ENCODE measurements at regions not wholly inside any gene's neighbourhood (a gene's known extent, or its start where the extent isn't known, plus 50 kb on each side); places are given as distances from the start of the nearest gene placed in this dataset.
"Not testable (repeated sequence)": the region's sequence is repeated elsewhere in the genome, so short reads cannot be mapped to it uniquely, and the experiment has no call there.

DNA sequence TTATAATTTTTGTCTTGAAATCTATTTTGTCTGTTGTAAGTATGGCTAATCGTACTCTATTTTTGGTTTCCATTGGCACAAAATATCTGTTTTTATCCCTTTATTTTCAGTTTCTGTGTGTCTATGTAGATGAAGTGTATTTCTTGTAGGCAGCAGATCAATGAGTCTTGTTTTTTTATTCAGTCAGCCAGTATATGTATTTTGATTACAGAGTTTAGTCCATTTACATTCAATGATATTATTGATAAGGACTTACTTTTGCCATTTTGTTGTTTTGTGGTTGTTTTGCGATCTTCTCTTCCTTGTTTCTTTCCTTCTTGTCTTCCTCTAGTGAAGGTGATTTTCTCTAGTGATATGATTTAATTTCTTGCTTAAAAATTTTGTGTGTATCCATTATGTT lies 336.3 kb upstream of the SPRY2 start:
- no peak for DNase-seq

DNA sequence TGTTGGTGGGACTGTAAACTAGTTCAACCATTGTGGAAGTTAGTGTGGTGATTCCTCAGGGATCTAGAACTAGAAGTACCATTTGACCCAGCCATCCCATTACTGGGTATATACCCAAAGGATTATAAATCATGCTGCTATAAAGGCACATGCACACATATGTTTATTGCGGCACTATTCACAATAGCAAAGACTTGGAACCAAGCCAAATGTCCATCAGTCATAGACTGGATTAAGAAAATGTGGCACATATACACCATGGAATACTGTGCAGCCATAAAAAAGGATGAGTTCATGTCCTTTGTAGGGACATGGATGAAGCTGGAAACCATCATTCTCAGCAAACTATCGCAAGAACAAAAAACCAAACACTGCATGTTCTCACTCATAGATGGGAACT lies 334.5 kb upstream of the SPRY2 start:
- DNase-seq = not testable (repeated sequence)

DNA sequence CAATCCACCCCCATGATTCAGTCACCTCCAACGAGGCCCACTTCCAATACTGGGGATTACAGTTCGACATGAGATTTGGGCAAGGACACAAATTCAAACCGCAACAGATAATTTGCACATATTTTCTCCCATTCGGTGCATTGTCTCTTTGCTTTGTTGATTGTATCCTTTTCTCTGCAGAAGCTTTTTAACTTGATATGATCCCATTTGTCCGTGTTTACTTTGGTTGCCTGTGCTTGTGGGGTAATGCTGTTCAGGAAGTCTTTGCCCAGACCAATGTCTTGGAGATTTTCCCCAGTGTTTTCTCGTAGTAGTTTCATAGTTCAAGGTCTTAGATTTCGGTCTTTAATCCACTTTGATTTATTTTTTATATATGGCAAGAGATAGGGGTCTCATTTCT lies 330.8 kb upstream of the SPRY2 start:
- DNase-seq = no peak

DNA sequence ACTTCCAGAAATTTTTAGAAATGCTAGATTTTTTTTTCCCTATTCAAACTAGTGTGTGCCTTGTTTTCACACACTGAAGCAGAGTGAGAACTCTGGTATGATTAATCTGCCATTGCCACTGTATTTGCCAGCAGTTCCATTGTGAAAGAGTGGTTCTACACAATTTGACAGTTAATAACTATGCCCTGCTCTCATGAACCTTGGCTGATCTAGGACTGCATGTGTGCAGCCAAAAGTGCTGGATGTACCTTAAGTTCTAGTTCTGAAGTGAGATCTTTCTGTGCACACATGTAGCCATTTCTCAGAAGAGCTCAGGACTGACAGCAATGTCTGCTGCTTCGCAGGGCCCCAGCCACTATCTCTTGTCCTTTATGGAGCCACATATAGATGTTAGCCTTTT lies 328.2 kb upstream of the SPRY2 start:
- DNase-seq = no peak

DNA sequence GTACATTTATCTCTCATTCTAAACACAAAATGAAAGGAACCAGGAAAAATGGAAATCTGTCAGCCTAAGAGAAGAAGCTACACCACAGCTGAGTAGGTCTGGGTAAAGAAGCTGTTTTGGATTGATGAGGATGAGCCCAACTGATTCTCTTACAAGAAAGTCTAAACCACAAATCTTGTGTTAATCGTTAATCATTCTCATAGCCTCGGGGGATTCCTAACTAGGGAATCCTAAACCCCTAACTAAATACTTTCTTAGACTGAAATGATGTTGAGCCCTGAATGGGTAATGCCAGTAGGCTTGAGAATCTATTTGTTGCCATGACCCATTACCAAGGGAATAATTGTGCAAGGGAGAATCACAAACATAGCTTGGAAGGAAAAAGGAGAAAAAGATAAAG lies 327.5 kb upstream of the SPRY2 start:
- no peak for DNase-seq

DNA sequence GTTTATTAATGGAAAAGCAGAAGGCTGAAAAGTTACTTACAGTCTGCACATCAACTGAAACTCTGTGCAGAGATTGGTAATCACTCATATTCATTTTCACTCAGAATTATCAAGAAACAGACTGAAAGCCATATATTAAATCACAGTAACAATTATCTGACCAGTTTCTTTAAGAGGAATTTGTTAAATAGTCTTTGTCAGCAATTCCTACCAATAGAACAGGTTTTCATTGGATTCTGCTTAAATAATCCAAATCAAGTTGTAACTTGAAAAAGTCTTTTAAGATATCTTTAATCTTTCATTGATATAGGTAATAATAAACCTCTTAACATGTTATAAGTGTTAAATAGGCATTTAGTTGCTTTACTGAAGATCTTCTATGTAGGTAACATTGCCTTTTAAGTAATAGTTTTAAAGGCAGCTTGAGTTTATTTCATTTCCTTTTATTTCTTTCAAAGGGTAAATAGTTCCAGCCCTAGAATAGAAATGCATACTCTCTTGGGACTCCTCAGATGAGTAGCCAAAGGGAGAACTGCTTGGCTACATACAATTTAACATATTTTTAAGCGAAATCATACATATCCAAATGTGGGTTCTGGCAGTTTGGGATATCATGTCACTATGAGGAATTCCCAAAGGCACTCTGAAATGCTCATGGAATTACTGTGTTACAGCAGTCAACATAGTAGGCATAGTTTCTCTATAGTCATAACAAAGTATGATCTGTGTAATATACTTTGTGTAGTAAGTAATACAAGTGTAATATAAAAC lies 326.0 kb upstream of the SPRY2 start:
- DNase-seq = no peak

DNA sequence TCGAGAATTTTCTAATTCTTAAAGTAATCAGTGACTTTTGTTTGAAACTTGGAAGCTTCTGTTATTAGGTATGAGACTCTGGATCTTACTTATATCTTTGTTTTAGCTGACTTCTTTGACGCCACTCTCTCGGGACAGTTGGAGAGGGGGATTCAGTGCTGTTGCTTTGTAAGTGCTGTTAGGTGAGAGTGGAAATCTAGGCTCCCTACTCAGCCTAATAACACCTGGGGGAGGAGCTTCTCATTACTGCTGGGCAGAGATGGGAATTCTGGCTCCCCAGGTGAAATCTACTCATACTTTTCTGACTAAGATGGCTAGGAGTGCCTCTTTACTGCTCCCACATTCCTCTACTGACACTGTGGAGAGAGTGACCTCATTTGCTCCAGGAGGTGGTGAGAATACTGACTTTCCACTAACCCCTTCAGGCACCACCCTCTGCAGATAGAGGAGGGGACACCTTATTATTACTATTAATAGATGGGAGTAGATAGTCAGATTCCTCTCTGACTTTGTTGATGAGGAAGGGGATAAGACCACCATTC lies 324.9 kb upstream of the SPRY2 start:
- DNase-seq = no peak

DNA sequence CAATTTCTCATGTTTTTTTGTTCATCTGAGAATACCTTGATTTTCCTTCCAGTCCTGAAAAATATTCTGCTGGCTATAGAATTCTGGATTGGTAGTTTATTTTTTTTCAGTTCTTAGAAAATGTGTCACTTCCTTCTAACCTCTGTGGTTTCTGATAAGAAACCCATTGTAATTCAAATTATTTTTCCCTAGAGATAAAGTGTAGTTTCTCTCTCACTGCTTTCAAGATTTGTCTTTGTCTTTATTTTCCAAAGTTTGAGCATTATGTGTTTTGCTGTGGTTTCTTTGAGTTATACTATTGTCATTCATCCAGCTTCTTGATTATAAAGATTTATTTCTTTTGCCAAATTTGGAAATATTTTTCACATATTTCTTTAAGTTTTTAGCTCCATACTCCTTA lies 324.0 kb upstream of the SPRY2 start:
- no peak for DNase-seq

DNA sequence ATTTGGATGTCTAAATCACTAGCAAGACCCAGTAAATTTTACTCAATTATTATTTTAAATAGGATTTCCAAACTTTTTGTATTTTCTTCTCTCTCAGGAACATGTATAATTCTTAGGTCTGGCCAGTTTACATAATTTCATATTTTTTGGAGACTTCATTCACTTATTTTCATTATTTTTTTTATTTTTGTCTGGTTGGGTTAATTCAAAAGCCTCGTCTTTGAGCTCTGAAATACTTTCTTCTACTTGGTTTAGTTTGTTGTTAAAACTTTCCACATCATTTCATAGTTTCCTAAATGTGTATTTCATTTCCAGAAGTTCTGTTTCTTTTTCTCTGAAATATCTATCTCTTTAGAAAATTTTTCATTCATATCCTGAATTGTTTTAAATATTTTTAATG lies 322.9 kb upstream of the SPRY2 start:
- no peak for DNase-seq

DNA sequence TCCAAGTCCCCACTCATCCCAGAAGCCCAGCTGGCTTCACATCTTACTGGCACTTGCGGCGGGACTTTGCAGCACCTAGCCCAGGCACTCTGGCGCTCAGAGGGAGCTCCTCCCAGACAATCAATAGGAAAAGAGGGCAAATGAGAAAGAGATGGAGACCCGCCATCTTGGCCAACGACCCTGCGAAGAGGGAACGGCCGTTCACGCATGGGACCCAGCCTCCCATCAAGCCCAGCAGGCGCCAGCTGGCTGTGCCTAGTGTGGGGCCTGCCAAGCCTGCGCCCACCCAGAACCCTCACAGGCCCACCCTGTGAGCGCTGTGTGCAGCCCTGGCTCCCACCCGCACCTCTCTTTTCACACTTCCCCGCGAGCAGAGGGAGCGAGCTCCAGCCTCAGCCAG lies 317.8 kb upstream of the SPRY2 start:
- no peak for DNase-seq

DNA sequence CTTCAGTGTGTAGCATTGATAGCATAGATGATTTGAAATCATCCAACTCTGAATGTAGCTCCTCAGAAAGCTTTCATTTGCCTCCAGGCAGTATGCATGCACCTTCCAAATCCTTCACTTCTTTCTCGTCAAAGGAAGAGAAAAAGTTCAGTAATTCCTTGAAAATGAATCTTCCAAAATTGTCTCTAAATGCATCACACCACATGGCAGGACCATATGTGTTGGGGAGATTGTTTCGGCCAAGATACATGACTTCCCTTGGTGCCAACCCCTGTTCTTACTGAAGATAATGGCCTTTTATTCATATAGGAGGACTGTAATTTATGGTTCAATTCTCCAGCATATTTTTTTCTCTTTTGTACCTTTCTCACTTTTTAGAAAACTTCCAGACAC lies 315.6 kb upstream of the SPRY2 start:
- DNase-seq = no peak

DNA sequence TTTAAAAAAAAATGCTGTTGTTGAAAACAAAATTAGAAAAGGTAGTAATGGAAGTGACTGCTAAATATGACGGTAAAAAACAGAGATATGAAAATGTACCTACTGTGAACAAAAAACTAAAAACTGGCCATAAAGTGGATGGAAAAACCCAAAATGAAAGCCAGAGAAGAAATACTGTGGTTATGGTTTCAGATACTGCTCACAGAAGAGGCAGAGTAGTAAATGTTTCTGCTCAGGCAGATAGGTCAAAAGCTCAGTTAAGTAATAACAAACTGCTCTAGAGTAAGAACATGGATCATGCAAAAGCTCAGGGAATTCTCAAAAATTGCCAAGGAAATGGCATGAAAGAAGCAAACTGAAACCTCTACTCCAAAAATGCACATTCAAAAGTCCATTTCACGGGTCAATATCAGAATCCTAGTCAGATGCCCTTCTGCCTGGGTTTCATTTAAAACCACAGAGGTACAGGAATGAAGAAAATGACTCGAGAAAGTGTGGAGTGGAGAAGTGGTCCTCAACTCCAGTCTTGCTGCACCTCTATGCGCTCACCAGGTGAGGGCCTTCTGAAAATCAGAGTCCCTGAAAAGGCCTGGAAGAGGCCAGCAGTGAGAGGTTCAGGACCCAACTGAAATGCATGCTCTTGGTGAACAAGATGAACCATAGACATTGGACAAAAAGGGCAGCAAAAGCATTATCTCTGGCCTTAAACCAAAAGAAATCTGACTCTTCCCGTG lies 315.0 kb upstream of the SPRY2 start:
- no peak for DNase-seq

DNA sequence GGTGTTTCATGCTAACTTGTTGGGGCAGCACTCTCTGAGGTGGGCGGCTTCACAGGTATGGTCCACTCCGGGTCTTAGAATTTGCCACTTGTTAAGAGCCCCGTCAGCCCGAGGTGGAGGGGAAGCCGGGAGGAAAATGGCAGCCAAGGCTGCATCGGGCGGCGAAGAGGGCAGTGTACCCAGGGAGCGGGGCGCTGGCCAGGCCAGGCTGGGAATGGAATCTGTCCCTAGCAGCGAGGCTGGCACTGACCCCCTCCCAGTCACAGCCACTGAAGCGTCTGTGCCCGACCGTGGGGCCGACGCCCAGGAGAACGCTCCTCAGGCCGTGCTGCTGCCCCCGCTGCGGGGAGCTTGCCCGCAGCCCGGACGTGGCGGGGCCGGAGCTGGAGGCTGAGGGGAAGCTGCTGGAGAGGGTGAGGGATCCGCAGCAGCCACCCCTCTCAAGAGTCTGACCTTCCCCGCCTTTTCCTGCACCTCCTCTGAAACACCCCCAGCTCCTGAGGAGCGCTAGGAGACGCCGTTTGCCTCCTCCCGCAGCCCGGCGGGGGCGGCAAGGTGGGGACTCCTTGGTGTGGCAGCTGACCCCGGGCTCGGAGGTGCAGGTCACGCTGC lies 313.8 kb upstream of the SPRY2 start:
- DNase-seq = peak; percentile 31

DNA sequence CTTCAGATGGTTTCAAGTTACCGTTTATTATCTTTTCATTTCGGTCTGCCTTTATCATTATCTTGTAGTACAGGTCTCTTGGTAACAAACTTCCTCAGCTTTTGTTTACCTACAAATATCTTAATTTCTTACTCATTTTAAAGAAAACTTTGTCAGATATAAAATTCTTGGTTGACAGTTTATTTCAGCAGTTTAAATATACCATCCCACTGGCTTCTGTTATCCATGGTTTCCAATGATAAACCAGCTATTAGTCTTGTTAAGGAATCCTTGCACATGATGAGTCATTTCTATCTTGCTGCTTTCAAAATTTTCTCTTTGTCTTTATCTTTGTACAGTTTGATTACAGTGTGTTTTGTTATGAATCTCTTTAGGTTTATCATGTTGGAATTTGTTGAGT lies 308.3 kb upstream of the SPRY2 start:
- DNase-seq = no peak

DNA sequence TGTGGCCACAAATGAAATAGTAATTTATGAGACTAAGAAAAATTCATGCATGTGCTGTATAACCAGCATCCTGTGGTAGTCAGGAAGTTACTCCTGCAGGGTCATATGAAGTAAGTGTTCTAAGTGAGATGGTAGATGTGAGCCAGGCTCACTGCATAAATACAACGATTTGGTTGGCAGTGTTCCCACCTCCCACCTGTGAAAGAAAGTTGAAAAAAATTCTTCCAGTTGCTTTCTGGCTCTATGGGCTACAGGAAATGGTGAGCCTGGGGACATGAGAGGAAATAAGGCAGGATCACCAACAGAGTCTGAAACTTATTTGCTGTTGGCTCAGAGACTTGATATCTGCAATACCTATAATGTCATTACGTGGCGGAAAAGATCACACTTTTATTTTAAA lies 301.7 kb upstream of the SPRY2 start:
- DNase-seq = no peak

DNA sequence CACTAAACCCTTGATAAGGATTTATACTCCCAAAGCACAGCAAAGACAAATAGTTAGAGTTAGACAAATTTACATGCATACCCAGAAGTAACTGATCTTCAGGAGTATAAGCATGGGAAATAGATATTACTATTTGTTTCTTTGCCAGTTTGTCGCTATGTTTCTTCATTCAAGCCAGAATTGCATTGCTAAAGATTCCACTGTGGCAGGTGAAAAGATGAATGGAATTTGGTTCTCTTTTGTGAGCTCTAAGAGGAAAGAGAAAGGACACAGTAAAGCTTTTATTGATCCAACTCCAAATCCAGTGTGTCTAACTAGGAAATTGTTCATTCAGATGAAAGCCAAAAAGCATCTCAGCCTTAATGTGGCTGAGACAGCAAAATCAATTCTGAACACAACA lies 292.3 kb upstream of the SPRY2 start:
- no peak for DNase-seq

DNA sequence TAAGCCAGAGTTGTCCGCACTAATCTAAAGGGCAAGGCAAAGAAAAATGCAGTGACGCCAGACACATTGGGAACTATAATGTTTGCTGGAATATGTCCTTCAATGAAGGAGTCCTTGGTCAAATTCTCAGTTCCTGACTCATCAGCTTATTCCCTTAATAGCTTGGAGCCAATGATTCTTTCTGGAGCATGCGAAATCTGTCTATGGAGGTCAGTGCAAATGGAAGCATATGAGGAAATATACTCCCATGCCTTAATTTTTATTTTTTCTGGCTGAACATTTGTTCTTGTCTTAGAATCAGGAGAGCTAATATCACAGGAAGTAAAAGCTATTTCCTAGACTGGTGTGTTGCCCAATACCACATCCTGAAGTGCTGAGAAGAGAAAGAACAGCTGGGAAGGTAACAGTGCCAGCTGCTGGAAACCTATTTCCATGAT lies 289.8 kb upstream of the SPRY2 start:
- DNase-seq = no peak

DNA sequence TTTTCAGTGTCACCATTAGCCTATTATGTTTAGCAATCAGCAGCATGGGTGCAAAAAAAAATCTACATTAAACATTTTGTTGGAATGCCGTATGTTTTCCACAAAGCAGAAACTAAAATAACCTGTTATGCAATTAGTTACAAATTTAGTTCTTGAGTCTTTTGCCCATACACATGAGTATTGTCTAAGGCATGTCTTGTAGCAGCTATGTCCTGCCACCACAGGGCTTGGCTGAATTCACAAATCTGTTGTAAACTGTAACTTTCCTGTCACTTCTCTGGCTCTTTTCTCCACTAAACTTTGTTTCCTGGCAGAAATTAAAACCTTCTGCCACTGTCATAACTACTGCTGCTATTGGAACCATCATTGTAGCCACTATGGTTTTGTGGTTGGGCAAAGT lies 277.9 kb upstream of the SPRY2 start:
- no peak for DNase-seq

DNA sequence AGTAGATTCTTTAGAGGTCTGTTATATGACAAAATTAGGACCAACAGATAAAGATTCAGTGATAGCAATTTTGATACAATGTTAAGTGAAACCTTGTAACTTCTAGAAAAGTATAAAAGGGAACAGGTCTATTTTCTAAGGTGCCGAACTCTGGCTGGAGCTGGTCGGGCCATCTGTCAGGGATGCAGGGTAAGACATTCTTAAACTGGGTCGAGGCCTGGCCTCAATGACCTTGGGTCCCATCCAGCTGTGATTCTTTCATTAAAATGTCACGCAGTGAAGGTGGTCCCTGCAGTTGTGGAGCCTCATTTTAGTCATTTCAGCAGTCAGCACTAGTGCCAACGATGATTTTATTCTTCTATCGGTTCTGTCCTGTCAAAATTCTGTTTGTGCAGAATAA lies 271.9 kb upstream of the SPRY2 start:
- DNase-seq = no peak

DNA sequence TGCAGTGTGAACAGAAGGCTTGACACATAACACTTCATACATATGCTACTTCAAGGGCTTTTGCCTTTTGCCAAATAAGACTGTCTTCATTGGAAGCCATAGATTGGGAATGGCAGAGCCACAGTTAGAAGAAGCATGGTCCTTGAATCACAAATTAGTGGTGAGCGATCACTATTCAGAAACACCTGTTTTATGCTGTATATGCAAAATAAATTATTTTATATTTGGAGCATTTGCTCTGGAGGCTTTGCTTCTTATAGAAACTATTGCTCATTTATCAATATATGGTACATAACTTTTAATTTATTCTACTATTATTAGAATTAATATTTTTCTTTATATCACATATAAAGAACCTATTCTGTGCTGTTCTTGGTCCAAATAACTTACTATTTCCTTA lies 270.4 kb upstream of the SPRY2 start:
- no peak for DNase-seq

DNA sequence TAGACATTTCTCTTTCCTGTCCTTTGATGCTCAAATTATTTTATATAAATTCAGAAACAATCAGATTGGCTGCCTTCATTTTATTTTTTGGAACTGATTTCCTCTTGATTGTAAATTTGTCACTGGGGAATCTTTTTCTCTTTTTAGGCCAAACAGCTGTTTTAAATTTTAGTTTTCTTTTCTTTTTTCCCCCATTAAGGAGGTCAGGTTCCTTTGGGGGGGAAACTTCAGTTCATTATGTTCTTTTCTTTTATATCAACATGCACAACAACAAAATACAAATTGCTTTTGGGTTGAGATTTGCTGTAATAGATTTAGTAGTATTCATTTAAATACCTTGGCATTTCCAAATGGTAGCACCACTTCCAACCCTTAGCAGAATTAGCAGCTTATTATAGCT lies 264.8 kb upstream of the SPRY2 start:
- DNase-seq = no peak

DNA sequence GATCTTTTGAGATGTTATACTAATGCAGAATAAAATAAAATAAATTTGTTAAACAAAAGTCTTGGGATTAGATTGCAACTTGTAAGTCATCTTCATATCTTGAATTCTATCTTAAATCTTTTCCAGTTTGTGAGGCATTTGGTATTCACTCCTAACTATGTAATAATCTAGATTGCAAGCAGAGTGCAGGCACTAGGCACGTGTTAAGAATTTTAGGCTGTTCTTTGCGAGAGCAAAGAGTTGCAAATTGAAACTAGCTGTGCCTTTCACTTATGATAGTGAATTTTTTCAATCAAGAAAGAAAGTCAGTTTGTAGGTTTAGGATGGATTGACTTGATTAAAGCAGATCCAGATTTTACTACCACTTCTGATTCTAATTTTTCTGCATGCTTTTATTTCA lies 264.1 kb upstream of the SPRY2 start:
- DNase-seq = no peak

DNA sequence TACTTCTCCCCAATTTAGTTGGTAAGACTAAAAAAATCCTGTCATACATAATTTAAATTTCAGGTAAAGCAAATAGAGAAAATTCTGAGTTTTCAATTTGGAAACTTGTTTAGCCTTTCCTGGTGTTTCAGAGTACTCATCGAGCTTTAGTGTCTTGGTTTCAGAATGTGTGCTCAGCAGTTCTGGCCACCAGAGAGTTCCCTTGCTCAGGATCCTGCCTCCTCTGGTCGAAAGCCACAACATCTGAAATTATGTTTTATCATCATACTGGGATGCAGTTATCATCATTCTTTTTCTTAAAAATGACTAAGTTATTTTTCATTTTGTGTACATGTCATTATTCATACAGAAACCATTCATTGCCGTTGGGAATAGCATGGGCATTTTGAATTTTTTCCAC lies 263.2 kb upstream of the SPRY2 start:
- DNase-seq = no peak

DNA sequence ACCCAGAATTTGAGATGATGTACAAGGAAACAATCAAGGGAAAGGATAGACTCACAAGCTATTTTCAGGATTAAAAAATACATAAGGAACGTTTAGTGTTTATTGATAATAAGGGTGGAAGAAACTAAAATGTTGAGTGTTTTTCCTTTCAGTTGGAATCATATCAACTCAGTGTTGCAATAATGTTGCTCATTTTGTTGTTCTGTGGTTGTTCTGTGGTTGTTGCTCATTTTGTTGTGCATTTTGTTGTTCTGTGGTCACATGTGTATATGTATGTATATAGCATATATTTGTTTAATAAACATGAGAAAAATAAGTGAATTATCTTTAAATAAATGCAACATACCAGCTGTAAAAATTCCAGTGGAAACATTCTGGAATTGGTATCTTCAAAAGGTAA lies 262.4 kb upstream of the SPRY2 start:
- DNase-seq = no peak
